ENCODE measurements at regions not wholly inside any gene's neighbourhood (a gene's known extent, or its start where the extent isn't known, plus 50 kb on each side); places are given as distances from the start of the nearest gene placed in this dataset.

GRCh38 chr12:113639474-113639873, 167.8 kb upstream of the LHX5 start:
- no peaks in the 10 kb centered on the region for H3K9me3 Mint-ChIP-seq (ENCODE audit: unreplicated experiment)
- H3K4me3 Mint-ChIP-seq (ENCODE audit: unreplicated experiment) = no peak overlapping the region
- H3K4me1 Mint-ChIP-seq (ENCODE audit: low read depth, unreplicated experiment) = peaks cover 6% of the 10 kb centered on the region
- no TSS peak for BruUV-seq (replicated peaks)
- no peak for TF ChIP-seq CTCF (IDR thresholded peaks at IDR 0.05; ENCODE audit: insufficient read depth in 1 of 2, low read depth in 1 of 2, low read length in 1 of 2, severe bottlenecking in 1 of 2, unreplicated experiment in 1 of 2)
- Histone ChIP-seq H3K27me3 (replicated peaks; ENCODE audit: control insufficient read depth, insufficient read depth, low read length) (no peaks in the 10 kb centered on the region), H3K4me3 (ENCODE audit: low read depth, low read length) (no peak overlapping the region), H3K4me1 (no peaks in the 10 kb centered on the region), H3K9me3 (no peaks in the 10 kb centered on the region), H3K36me3 (ENCODE audit: control insufficient read depth, insufficient read depth, low read length) (no peaks in the 10 kb centered on the region)
- H3K27ac Mint-ChIP-seq (ENCODE audit: unreplicated experiment) = no peak overlapping the region
- DNase-seq = no peak
- ChIA-PET POLR2A (no interaction called here), CTCF (no interaction called here)
- H3K36me3 Mint-ChIP-seq (ENCODE audit: insufficient read depth, unreplicated experiment) = no peaks in the 10 kb centered on the region
- H3K27me3 Mint-ChIP-seq (ENCODE audit: insufficient read depth, unreplicated experiment) = peaks cover 7% of the 10 kb centered on the region
- intact Hi-C loops (cut with micrococcal nuclease; ENCODE audit: unreplicated experiment) = no loop called here

GRCh38 chr12:113638460-113638775, 166.7 kb upstream of the LHX5 start:
- intact Hi-C loops (cut with micrococcal nuclease; ENCODE audit: unreplicated experiment) = no loop called here
- no peak overlapping the region for H3K4me3 Mint-ChIP-seq (ENCODE audit: unreplicated experiment)
- no peak overlapping the region for H3K4me3 ChIP-seq (ENCODE audit: low read depth, low read length)
- ChIA-PET CTCF (no interaction called here), POLR2A (no interaction called here)
- no peak for DNase-seq
- H3K36me3 ChIP-seq (ENCODE audit: control insufficient read depth, insufficient read depth, low read length) = no peaks in the 10 kb centered on the region
- peaks cover 7% of the 10 kb centered on the region for H3K27me3 Mint-ChIP-seq (ENCODE audit: insufficient read depth, unreplicated experiment)
- H3K36me3 Mint-ChIP-seq (ENCODE audit: insufficient read depth, unreplicated experiment) = no peaks in the 10 kb centered on the region
- H3K9me3 ChIP-seq = no peaks in the 10 kb centered on the region
- no peaks in the 10 kb centered on the region for H3K9me3 Mint-ChIP-seq (ENCODE audit: unreplicated experiment)
- BruUV-seq (replicated peaks) = no TSS peak
- peaks cover 6% of the 10 kb centered on the region for H3K4me1 Mint-ChIP-seq (ENCODE audit: low read depth, unreplicated experiment)
- TF ChIP-seq CTCF (IDR thresholded peaks at IDR 0.05; ENCODE audit: insufficient read depth in 1 of 2, low read depth in 1 of 2, low read length in 1 of 2, severe bottlenecking in 1 of 2, unreplicated experiment in 1 of 2) = no peak
- H3K27ac Mint-ChIP-seq (ENCODE audit: unreplicated experiment) = no peak overlapping the region
- no peaks in the 10 kb centered on the region for H3K27me3 ChIP-seq (replicated peaks; ENCODE audit: control insufficient read depth, insufficient read depth, low read length)
- H3K4me1 ChIP-seq = no peaks in the 10 kb centered on the region

GRCh38 chr12:113634982-113635381, 163.3 kb upstream of the LHX5 start:
- TF ChIP-seq CTCF (IDR thresholded peaks at IDR 0.05; ENCODE audit: insufficient read depth in 1 of 2, low read depth in 1 of 2, low read length in 1 of 2, severe bottlenecking in 1 of 2, unreplicated experiment in 1 of 2) = no peak
- no peak overlapping the region for H3K4me3 Mint-ChIP-seq (ENCODE audit: unreplicated experiment)
- no peaks in the 10 kb centered on the region for H3K9me3 Mint-ChIP-seq (ENCODE audit: unreplicated experiment)
- Histone ChIP-seq H3K36me3 (ENCODE audit: control insufficient read depth, insufficient read depth, low read length) (no peaks in the 10 kb centered on the region), H3K9me3 (peaks cover 9% of the 10 kb centered on the region; the same call in 1 of the 2 replicates), H3K27me3 (replicated peaks; ENCODE audit: control insufficient read depth, insufficient read depth, low read length) (no peaks in the 10 kb centered on the region), H3K4me1 (no peaks in the 10 kb centered on the region), H3K4me3 (ENCODE audit: low read depth, low read length) (no peak overlapping the region)
- intact Hi-C loops (cut with micrococcal nuclease; ENCODE audit: unreplicated experiment) = no loop called here
- H3K27ac Mint-ChIP-seq (ENCODE audit: unreplicated experiment) = no peak overlapping the region
- H3K27me3 Mint-ChIP-seq (ENCODE audit: insufficient read depth, unreplicated experiment) = peaks cover 4% of the 10 kb centered on the region
- CTCF ChIA-PET = no interaction called here
- POLR2A ChIA-PET = no interaction called here
- no TSS peak for BruUV-seq (replicated peaks)
- no peak for DNase-seq
- peaks cover 6% of the 10 kb centered on the region for H3K4me1 Mint-ChIP-seq (ENCODE audit: low read depth, unreplicated experiment)
- H3K36me3 Mint-ChIP-seq (ENCODE audit: insufficient read depth, unreplicated experiment) = no peaks in the 10 kb centered on the region

Data from Caco-2 (cell line).